DMS114 treated with DMSO at 0.1 percent for 48 hours (cell line): ENCODE measurements at regions not wholly inside any gene's neighbourhood (a gene's known extent, or its start where the extent isn't known, plus 50 kb on each side); places are given as distances from the start of the nearest gene placed in this dataset.

Experiments
- DNase-seq: peaks from one replicate; lab custom pipeline; 2025; ENCODE audit not compliant: unreplicated experiment; lab: John Stamatoyannopoulos, UW

GRCh38 chr15:81492969-81493645, 119.1 kb upstream of the TMC3 start:
- DNase-seq: no peak

- no peak for DNase-seq
Measured at GRCh38 chr15:81492331-81492968, 118.4 kb upstream of the TMC3 start.

- DNase-seq: no peak
Measured at GRCh38 chr15:81491414-81492096, 117.5 kb upstream of the TMC3 start.

GRCh38 chr15:81485806-81486205, 111.8 kb upstream of the TMC3 start:
- DNase-seq: no peak

- DNase-seq: no peak
Measured at GRCh38 chr15:81484086-81484955, 110.3 kb upstream of the TMC3 start.

- no peak for DNase-seq
Measured at GRCh38 chr15:81483496-81483895, 109.5 kb upstream of the TMC3 start.

- DNase-seq: no peak
Measured at GRCh38 chr15:81481346-81481745, 107.3 kb upstream of the TMC3 start.

- DNase-seq: peak; percentile 61
Measured at GRCh38 chr15:81480645-81481053, 106.6 kb upstream of the TMC3 start.

- no peak for DNase-seq
Measured at GRCh38 chr15:81478354-81478753, 104.3 kb upstream of the TMC3 start.

- DNase-seq: no peak
Measured at GRCh38 chr15:81475926-81476325, 101.9 kb upstream of the TMC3 start.

- no peak for DNase-seq
Measured at GRCh38 chr15:81475471-81475870, 101.5 kb upstream of the TMC3 start.

- no peak for DNase-seq
Measured at GRCh38 chr15:81473946-81474345, 99.9 kb upstream of the TMC3 start.

- no peak for DNase-seq
Measured at GRCh38 chr15:81473177-81473576, 99.2 kb upstream of the TMC3 start.

GRCh38 chr15:81471151-81471550, 97.1 kb upstream of the TMC3 start:
- DNase-seq: no peak

- DNase-seq: no peak
Measured at GRCh38 chr15:81469154-81469553, 95.1 kb upstream of the TMC3 start.

- no peak for DNase-seq
Measured at GRCh38 chr15:81466741-81467140, 92.7 kb upstream of the TMC3 start.

- DNase-seq: no peak
Measured at GRCh38 chr15:81454024-81454423, 80.0 kb upstream of the TMC3 start.

- no peak for DNase-seq
Measured at GRCh38 chr15:81450721-81451120, 76.7 kb upstream of the TMC3 start.

GRCh38 chr15:81449836-81450474, 75.9 kb upstream of the TMC3 start:
- no peak for DNase-seq

- DNase-seq: no peak
Measured at GRCh38 chr15:81443040-81443820, 69.2 kb upstream of the TMC3 start.
